Gastroesophageal sphincter (tissue), 4 donors: ENCODE measurements at regions not wholly inside any gene's neighbourhood (a gene's known extent, or its start where the extent isn't known, plus 50 kb on each side); places are given as distances from the start of the nearest gene placed in this dataset.

Experiments used
- ATAC-seq: fragments of 150-250 bp; one replicate; pipeline ENCODE4 v1.9.1; 2016; ENCODE audit warnings: mild to moderate bottlenecking, moderate library complexity
- H3K27ac ChIP-seq, 4 donors: fragments of 200-600 bp; sonication (generic) in 3 of 4; 1 replicate in 3 of 4; 2 replicates in 1 of 4; pipeline ENCODE4 v1.5.1; 2016 to 2019
- H3K27me3 ChIP-seq: fragments of 200-600 bp; sonication (generic); one replicate; pipeline ENCODE4 v1.5.1; 2019
- H3K36me3 ChIP-seq, 2 donors: fragments of 200-600 bp; sonication (generic); one replicate each; pipeline ENCODE4 v1.5.1; 2019; ENCODE audit warnings: control low read depth in 1 of 2
- H3K4me1 ChIP-seq, 3 donors: fragments of 200-600 bp; sonication (generic); 1 replicate in 2 of 3; 2 replicates in 1 of 3; pipeline ENCODE4 v1.5.1; 2016 to 2019; ENCODE audit warnings: control low read depth in 2 of 3
- H3K4me3 ChIP-seq, 2 donors: fragments of 200-600 bp; sonication (generic); one replicate each; pipeline ENCODE4 v1.5.1; 2019; ENCODE audit warnings: mild to moderate bottlenecking in 1 of 2, moderate library complexity in 1 of 2
- H3K9me3 ChIP-seq, 3 donors: fragments of 200-600 bp; sonication (generic); one replicate each; pipeline ENCODE4 v1.5.1; 2017 to 2019; ENCODE audit warnings: control low read depth in 2 of 3
- EP300 ChIP-seq: sonication (generic); formaldehyde crosslinking; IDR thresholded peaks from one replicate; pipeline ENCODE4 v1.6.1; 2017; ENCODE audit warnings: antibody characterized with exemption, mild to moderate bottlenecking
- POLR2A ChIP-seq, 2 donors: fragments of 450-650 bp; IDR thresholded peaks; one replicate each; pipeline ENCODE4 v1.6.1; 2017; ENCODE audit warnings: antibody characterized with exemption in 2 of 2, mild to moderate bottlenecking in 2 of 2, moderate library complexity in 1 of 2
- POLR2AphosphoS5 ChIP-seq: sonication (generic); formaldehyde crosslinking; IDR thresholded peaks from one replicate; pipeline ENCODE4 v1.6.1; 2017; ENCODE audit warnings: antibody characterized with exemption
- WGBS, 2 donors: methylation state at CpG; one replicate each; pipeline ENCODE4 v1.1.5; 2018; ENCODE audit warnings: low coverage in 1 of 2; 5-methylcytosine and 5-hydroxymethylcytosine counted together
- TF ChIP-seq, protein P1 (sequence below), 4 experiments: fragments of 200-600 bp in 2 of 4; fragments of 450-650 bp in 2 of 4; sonication (generic) in 1 of 4; IDR thresholded peaks; one replicate each; pipeline ENCODE4 v1.5.1; 2017 to 2019; ENCODE audit warnings: antibody characterized with exemption in 4 of 4, mild to moderate bottlenecking in 2 of 4, moderate library complexity in 2 of 4

- H3K36me3 ChIP-seq: no peaks in the 10 kb centered on the region
- TF ChIP-seq POLR2A (IDR thresholded peaks at IDR 0.05) (no peak), EP300 (no peak), POLR2AphosphoS5 (no peak)
- TF ChIP-seq, protein P1, sequence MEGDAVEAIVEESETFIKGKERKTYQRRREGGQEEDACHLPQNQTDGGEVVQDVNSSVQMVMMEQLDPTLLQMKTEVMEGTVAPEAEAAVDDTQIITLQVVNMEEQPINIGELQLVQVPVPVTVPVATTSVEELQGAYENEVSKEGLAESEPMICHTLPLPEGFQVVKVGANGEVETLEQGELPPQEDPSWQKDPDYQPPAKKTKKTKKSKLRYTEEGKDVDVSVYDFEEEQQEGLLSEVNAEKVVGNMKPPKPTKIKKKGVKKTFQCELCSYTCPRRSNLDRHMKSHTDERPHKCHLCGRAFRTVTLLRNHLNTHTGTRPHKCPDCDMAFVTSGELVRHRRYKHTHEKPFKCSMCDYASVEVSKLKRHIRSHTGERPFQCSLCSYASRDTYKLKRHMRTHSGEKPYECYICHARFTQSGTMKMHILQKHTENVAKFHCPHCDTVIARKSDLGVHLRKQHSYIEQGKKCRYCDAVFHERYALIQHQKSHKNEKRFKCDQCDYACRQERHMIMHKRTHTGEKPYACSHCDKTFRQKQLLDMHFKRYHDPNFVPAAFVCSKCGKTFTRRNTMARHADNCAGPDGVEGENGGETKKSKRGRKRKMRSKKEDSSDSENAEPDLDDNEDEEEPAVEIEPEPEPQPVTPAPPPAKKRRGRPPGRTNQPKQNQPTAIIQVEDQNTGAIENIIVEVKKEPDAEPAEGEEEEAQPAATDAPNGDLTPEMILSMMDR (IDR thresholded peaks at IDR 0.05): no peak
- H3K27me3 ChIP-seq: peaks cover 51% of the 10 kb centered on the region
- WGBS, 2 donors: 49% methylated on average over 13 of the region's 20 CpGs; no CpG with 5 or more reads in 1 of the 2 donors
- no peak overlapping the region for H3K27ac ChIP-seq
- H3K4me1 ChIP-seq: no peaks in the 10 kb centered on the region
- no peak overlapping the region for H3K4me3 ChIP-seq
- peaks cover 0 to 18% (median 0%) of the 10 kb centered on the region in 3 donors for H3K9me3 ChIP-seq
- no peak for ATAC-seq
Observed at GRCh38 chr1:25106976-25107642, 125.2 kb downstream of the SYF2 start.

DNA sequence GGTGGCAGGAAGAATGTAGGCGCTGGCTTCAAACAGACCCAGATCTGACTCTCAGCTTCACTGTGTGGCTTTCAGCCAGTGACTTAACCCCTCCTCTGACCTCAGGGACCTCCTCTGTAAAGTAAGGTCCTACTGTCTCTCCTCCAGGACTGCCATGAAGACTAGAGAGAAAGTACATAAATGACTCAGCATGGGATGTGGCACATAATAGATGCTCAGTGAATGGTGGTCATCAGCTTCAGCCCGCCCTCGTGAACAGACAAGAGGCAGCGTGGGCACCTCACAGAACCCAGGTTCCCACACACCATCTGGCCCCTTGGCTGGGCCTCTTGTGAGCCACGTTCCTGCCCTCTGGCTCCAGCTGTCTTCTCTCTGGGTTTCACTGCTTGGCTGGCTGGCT lies 126.0 kb downstream of the SYF2 start:
- WGBS, 2 donors: 55% methylated on average over 1 of the region's 5 CpGs; no CpG with 5 or more reads in 1 of the 2 donors
- Histone ChIP-seq H3K4me3 (no peak overlapping the region), H3K36me3 (no peaks in the 10 kb centered on the region), H3K27me3 (peaks cover 57% of the 10 kb centered on the region), H3K9me3 (peaks cover 0 to 18% (median 0%) of the 10 kb centered on the region in 3 donors), H3K27ac (no peak overlapping the region), H3K4me1 (no peaks in the 10 kb centered on the region)
- TF ChIP-seq EP300 (no peak), POLR2AphosphoS5 (no peak), POLR2A (IDR thresholded peaks at IDR 0.05) (no peak)
- TF ChIP-seq, protein P1 (IDR thresholded peaks at IDR 0.05): no peak
- ATAC-seq: no peak

- Histone ChIP-seq H3K27ac (no peak overlapping the region), H3K9me3 (peaks cover 0 to 18% (median 0%) of the 10 kb centered on the region in 3 donors), H3K4me3 (no peak overlapping the region), H3K27me3 (peaks cover 59% of the 10 kb centered on the region), H3K36me3 (no peaks in the 10 kb centered on the region), H3K4me1 (no peaks in the 10 kb centered on the region)
- ATAC-seq: no peak
- WGBS, 2 donors: 68% methylated on average over 2 of the region's 4 CpGs; no CpG with 5 or more reads in 1 of the 2 donors
- TF ChIP-seq, protein P1 (IDR thresholded peaks at IDR 0.05): no peak
- TF ChIP-seq POLR2AphosphoS5 (no peak), EP300 (no peak), POLR2A (IDR thresholded peaks at IDR 0.05) (no peak)
Observed at GRCh38 chr1:25105836-25106235, 126.5 kb downstream of the SYF2 start.

DNA sequence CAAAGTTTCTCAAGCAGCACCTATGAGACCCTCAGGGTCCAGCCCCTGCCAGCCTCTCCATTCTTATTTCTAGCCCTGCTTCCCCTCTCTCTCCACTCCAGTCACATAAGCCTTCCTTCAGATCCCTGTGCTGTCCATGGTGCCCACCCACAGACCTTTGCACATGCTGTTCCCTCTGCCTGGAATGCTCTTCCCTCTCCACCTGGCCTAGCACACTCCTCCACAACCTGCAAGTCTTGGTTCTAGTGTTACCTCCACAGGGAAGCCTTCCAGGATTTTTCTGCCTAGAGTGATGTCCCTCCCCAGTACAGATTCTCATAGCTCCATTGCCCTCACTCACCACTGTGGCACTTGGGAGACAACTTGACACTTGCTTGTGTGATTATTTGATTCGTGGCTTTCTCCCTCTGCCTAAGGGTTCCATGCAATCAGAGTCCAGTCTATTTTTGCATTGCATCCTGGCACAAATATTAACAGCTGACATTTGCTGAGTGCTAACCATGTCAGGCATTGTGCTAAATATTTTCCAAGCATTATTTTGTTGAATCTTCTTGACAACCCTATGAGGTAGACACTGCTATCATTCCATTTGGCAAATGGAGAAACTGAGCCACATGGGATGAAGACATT lies 127.3 kb downstream of the SYF2 start:
- no peak overlapping the region for H3K4me3 ChIP-seq
- no peaks in the 10 kb centered on the region for H3K36me3 ChIP-seq
- no peak for ATAC-seq
- no peaks in the 10 kb centered on the region for H3K4me1 ChIP-seq
- no peak for TF ChIP-seq EP300
- no peak overlapping the region for H3K27ac ChIP-seq
- peaks cover 64% of the 10 kb centered on the region for H3K27me3 ChIP-seq
- WGBS, 2 donors: 20 to 50% methylated on average over 1 of the region's 1 CpG
- peaks cover 0 to 13% (median 0%) of the 10 kb centered on the region in 3 donors for H3K9me3 ChIP-seq

- WGBS, 2 donors: no CpG with 5 or more reads among the region's 10 CpGs
- Histone ChIP-seq H3K4me1 (no peaks in the 10 kb centered on the region), H3K27ac (no peak overlapping the region), H3K9me3 (no peaks in the 10 kb centered on the region), H3K27me3 (peaks cover 64% of the 10 kb centered on the region), H3K36me3 (no peaks in the 10 kb centered on the region), H3K4me3 (no peak overlapping the region)
- ATAC-seq: no peak
- TF ChIP-seq EP300: no peak
- TF ChIP-seq POLR2AphosphoS5: no peak
- no peak for TF ChIP-seq POLR2A (IDR thresholded peaks at IDR 0.05)
- TF ChIP-seq, protein P1 (IDR thresholded peaks at IDR 0.05): no peak
Observed at GRCh38 chr1:25103164-25103795, 129.0 kb downstream of the SYF2 start.
